A673 (cell line): ENCODE measurements at regions not wholly inside any gene's neighbourhood (a gene's known extent, or its start where the extent isn't known, plus 50 kb on each side); places are given as distances from the start of the nearest gene placed in this dataset.

Experiments
- BruUV-seq: library from RNA; stranded (reverse); fragments of 400-500 nt; replicated peaks from 2 replicates; lab custom pipeline; 2021; lab: Mats Ljungman, UMichigan
- CTCF ChIA-PET: fragments of 300-600 bp; sonication (Branson Sonifier 250); formaldehyde crosslinking; loops from one replicate; lab custom pipeline; 2022; ENCODE audit warnings: antibody characterized with exemption; lab: Charles Lee
- POLR2A ChIA-PET: fragments of 300-600 bp; sonication (Branson Sonifier 250); formaldehyde crosslinking; loops from one replicate; lab custom pipeline; 2022; ENCODE audit warnings: antibody characterized with exemption; ENCODE audit not compliant: low non-redundant PET; lab: Charles Lee
- DNase-seq: peaks from one replicate; pipeline ENCODE4 v3.0.0-alpha.2; 2015; ENCODE audit warnings: low spot score
- H3K27ac ChIP-seq: fragments of 200-600 bp; sonication (generic); 2 replicates; pipeline ENCODE4 v1.5.1; 2016; ENCODE audit warnings: mixed run types, low read depth, mild to moderate bottlenecking, mixed read lengths, antibody characterized with exemption, low read length; ENCODE audit not compliant: poor library complexity, severe bottlenecking
- H3K27me3 ChIP-seq: fragments of 200-600 bp; sonication (generic); replicated peaks from 2 replicates; pipeline ENCODE4 v1.6.1; 2017; ENCODE audit warnings: mixed run types, low read depth, mild to moderate bottlenecking, mixed read lengths, antibody characterized with exemption, low read length; ENCODE audit not compliant: insufficient read depth, poor library complexity
- H3K36me3 ChIP-seq: fragments of 200-600 bp; sonication (generic); 2 replicates; pipeline ENCODE4 v1.6.1; 2016; ENCODE audit warnings: mixed run types, mild to moderate bottlenecking, mixed read lengths, antibody characterized with exemption, low read length; ENCODE audit not compliant: insufficient read depth, poor library complexity, severe bottlenecking
- H3K4me1 ChIP-seq: fragments of 200-600 bp; sonication (generic); 2 replicates; pipeline ENCODE4 v1.6.1; 2017; ENCODE audit warnings: mixed run types, mild to moderate bottlenecking, mixed read lengths, antibody characterized with exemption, low read length; ENCODE audit not compliant: insufficient read depth, poor library complexity, severe bottlenecking
- H3K4me3 ChIP-seq: fragments of 200-600 bp; sonication (generic); 2 replicates; pipeline ENCODE4 v1.5.1; 2016; ENCODE audit warnings: low read depth, mixed run types, mild to moderate bottlenecking, mixed read lengths, low read length; ENCODE audit not compliant: poor library complexity, severe bottlenecking
- H3K9me3 ChIP-seq: fragments of 200-600 bp; sonication (generic); 2 replicates; pipeline ENCODE4 v1.6.1; 2016; ENCODE audit warnings: mixed run types, low read depth, mild to moderate bottlenecking, mixed read lengths, antibody characterized with exemption, low read length; ENCODE audit not compliant: poor library complexity, severe bottlenecking
- CTCF ChIP-seq: fragments of 300-800, 200-600 bp; sonication (generic); conservative IDR thresholded peaks from 2 replicates; pipeline ENCODE4 v1.5.1; 2017; ENCODE audit warnings: low read depth, mild to moderate bottlenecking, antibody characterized with exemption, low read length, moderate library complexity, mixed read lengths
- EZH2 ChIP-seq: fragments of 200-600 bp; sonication (generic); IDR thresholded peaks from 2 replicates; pipeline ENCODE4 v1.6.1; 2017; ENCODE audit warnings: borderline replicate concordance, low read depth, mild to moderate bottlenecking, mixed read lengths, antibody characterized with exemption, low read length; ENCODE audit not compliant: poor library complexity, severe bottlenecking
- intact Hi-C: fragments of 100-400 bp; cut with micrococcal nuclease; formaldehyde crosslinking; loops from one replicate; pipeline ENCODE4 v1.10.0; 2022; ENCODE audit not compliant: unreplicated experiment

GRCh38 chr2:161557538-161557937 lies 66.7 kb upstream of the SLC4A10 start:
- intact Hi-C loops: loop anchor here (5.0 kb wide), 1 partner anchor 325 kb away; no protein-coding TSS in a partner anchor
- POLR2A ChIA-PET: interaction anchor here (0.6 kb wide), 1 partner anchor 355 kb away, joined by 3 read pairs; no protein-coding TSS in a partner anchor
- Histone ChIP-seq H3K9me3 (no peaks in the 10 kb centered on the region), H3K4me1 (no peaks in the 10 kb centered on the region), H3K4me3 (no peak overlapping the region), H3K27ac (no peak overlapping the region), H3K27me3 (no peaks in the 10 kb centered on the region), H3K36me3 (no peaks in the 10 kb centered on the region)
- TF ChIP-seq EZH2 (no peak), CTCF (no peak)
- BruUV-seq: no TSS peak
- CTCF ChIA-PET: no interaction called here
- no peak for DNase-seq

GRCh38 chr2:161564906-161565305 lies 59.3 kb upstream of the SLC4A10 start:
- no peak for TF ChIP-seq CTCF
- no peak for TF ChIP-seq EZH2
- no peak for DNase-seq
- CTCF ChIA-PET: no interaction called here
- no TSS peak for BruUV-seq
- no peaks in the 10 kb centered on the region for H3K36me3 ChIP-seq
- no peak overlapping the region for H3K27ac ChIP-seq
- H3K9me3 ChIP-seq: peaks cover 4% of the 10 kb centered on the region
- no peaks in the 10 kb centered on the region for H3K27me3 ChIP-seq
- H3K4me3 ChIP-seq: no peak overlapping the region
- no peaks in the 10 kb centered on the region for H3K4me1 ChIP-seq
- intact Hi-C loops: no loop called here
- POLR2A ChIA-PET: no interaction called here

- intact Hi-C loops: no loop called here
- Histone ChIP-seq H3K4me1 (no peaks in the 10 kb centered on the region), H3K4me3 (no peak overlapping the region), H3K9me3 (no peaks in the 10 kb centered on the region), H3K36me3 (no peaks in the 10 kb centered on the region), H3K27me3 (no peaks in the 10 kb centered on the region), H3K27ac (no peak overlapping the region)
- DNase-seq: no peak
- CTCF ChIA-PET: no interaction called here
- no TSS peak for BruUV-seq
- POLR2A ChIA-PET: no interaction called here
- TF ChIP-seq CTCF: no peak
- no peak for TF ChIP-seq EZH2
These were observed 54.8 kb upstream of the SLC4A10 start for GRCh38 chr2:161569401-161569800.
